GM21381 (cell line): ENCODE measurements at regions not wholly inside any gene's neighbourhood (a gene's known extent, or its start where the extent isn't known, plus 50 kb on each side); places are given as distances from the start of the nearest gene placed in this dataset.

ENCODE experiments used
- ATAC-seq: cut with Tn5 transposase; IDR thresholded peaks from one replicate; pipeline ENCODE4 v1.9.1; 2021; ENCODE audit warnings: mild to moderate bottlenecking, moderate library complexity; ENCODE audit not compliant: unreplicated experiment

- no peak for ATAC-seq
Measured at GRCh38 chr1:57957576-57957975, 533.7 kb upstream of the DAB1 start.

DNA sequence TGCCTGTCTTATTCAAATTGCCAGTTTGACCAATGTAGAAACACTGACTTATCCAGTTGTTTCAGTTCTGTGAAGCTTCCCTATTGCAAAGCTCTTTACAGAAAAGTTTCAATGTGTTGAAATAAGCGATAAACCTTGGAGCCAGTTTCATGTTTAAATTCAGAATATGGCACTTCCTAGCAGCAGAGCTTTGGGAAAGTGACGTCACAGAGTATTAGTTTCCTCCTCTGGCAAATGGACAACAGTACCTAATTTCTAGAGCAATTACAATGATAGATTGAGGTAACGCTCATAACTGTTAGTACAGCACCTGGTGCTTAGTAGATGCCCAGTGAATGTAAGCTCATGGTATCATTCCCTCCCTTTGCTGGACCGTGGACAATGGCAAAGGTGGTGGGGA lies 527.5 kb upstream of the DAB1 start:
- ATAC-seq: no peak

GRCh38 chr1:57949168-57949567 lies 525.3 kb upstream of the DAB1 start:
- no peak for ATAC-seq

- no peak for ATAC-seq
Measured at GRCh38 chr1:57947471-57947870, 523.6 kb upstream of the DAB1 start.

DNA sequence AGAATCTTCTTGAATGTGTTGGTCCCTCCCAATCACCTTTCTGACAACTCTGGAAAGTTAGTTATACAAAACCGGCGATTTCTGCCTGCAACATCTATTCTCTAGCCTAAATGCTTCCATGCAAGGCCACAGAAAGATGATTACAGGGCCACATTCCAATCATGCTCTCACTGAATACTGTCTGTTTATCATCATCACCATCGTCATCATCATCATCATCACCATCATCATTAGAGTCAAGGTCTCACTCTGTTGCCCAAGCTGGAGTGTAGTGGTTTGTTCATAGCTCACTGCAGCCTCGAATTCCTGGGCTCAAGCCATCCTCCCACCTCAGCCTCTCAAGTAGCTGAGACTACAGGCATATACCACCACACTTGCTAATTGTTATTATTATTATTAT lies 521.2 kb upstream of the DAB1 start:
- no peak for ATAC-seq

DNA sequence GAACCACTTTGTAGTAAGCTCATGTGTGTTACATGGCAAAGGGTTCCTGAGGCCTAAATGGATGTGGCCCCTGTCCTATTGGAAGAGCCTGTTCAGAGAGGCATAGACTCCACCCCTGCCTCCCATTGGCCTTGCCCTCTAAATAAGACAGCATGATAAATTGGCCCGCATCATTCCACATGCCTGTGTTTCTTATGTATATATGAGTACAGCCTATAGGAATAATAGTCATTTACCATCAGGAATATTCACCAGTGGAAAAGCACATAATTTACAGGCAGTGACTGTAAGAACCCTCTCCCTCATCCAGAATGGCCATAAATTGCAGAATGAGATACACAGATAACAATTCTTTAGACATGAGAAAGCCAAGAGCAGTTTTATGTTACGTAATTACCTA lies 519.5 kb upstream of the DAB1 start:
- no peak for ATAC-seq

GRCh38 chr1:57934745-57935144 lies 510.9 kb upstream of the DAB1 start:
- no peak for ATAC-seq

DNA sequence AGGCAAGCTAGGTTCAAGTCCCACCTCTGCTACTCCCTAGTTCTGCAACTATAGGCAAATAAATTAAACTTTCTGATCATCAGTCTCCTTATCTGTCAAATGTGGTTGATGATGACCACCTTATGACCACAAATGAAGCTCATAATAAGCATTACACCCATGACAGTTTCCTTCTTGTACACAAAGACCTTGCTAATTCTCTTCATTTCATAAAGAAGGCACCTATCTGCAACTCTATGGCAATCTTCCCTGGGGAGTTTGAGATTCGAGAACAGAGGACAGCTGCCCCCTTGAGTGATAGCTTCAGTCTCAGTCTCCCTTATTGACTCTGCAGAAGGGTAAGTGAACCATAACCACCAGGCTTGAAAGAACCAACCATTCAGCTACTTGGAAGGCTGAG lies 503.1 kb upstream of the DAB1 start:
- ATAC-seq: no peak

DNA sequence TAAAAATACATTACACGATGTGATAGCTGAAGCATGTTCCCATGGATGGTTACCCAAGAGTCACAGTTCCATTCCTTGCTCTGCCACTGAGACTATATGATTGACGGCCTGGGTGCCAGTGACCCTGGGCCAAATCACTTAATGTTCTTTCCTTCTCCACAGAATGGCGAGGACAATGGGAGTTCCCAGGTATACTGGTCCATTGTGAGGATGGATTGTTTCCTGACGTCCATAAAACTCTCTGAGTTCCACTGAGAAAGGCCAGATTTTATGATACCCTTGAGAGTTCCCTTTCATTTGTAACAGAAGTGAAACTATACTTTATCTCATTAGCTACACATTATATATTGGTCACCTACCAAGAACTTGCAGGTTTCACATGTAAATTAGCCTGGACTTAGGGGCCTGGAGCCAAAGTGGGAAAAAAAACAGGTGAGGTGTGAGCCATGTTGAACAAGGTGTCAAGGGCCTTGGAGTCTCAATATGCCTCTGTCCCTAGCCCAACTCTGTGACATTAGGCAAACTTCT lies 502.2 kb upstream of the DAB1 start:
- ATAC-seq: no peak

DNA sequence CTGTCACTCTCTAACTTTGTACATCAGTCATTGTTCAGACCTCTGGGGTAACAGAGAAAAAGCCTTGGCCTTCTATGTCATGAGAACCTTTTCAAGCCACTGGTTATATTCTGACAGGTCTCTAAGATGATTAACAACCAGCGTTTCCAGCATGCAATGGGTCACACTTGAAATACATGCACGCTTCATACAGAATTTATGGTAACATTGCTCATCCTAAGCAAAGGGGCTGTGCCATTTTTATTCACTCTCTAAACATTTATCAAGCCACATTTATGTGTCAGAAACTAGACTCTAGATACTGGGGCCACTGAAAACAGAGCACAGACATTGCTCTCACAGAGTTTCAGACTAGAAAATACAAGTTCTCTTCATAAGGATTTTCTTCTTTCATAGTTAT lies 501.4 kb upstream of the DAB1 start:
- no peak for ATAC-seq

GRCh38 chr1:57922130-57922529 lies 498.3 kb upstream of the DAB1 start:
- ATAC-seq: no peak

GRCh38 chr1:57916041-57916440 lies 492.2 kb upstream of the DAB1 start:
- ATAC-seq: no peak

DNA sequence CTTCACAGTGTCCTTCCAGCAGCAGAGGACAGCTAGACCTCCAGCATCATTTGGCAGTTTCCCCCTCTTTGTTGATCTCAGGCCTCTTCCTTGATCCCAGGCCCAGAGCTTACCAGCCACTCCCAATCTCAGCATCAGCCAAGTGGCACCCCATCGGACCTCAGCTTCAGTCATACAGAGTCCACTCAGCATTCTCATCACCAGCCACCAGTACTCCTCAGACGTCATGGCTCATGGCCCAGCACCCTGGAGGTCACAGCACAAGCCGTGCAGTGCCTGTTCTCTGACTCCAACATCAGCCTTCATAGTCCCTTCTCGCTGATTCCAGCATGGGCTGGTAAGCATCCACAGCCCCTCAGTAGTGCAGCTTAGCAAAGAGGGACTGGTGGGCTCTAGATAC lies 487.6 kb upstream of the DAB1 start:
- no peak for ATAC-seq

- no peak for ATAC-seq
Measured at GRCh38 chr1:57910782-57911181, 486.9 kb upstream of the DAB1 start.

DNA sequence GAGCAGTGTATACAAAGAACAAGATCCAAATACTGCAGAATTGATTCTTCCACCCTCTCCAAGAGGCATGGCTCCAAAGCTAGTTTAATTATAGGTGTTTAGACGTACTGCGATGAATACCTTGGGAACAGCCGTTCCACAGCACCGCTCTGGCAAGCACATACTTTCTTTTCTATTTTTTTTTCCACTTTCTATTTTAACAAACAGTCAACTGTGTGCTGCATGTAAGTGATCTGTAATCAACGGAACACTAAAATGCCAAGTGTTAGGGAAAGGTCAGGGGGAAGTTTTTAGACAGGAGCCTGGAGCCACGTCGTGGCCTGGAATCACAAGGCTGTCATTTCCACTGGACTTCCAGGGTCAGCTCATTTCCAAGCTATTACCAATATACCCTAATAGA lies 486.4 kb upstream of the DAB1 start:
- ATAC-seq: no peak

GRCh38 chr1:57908147-57908890 lies 484.5 kb upstream of the DAB1 start:
- ATAC-seq: no peak

DNA sequence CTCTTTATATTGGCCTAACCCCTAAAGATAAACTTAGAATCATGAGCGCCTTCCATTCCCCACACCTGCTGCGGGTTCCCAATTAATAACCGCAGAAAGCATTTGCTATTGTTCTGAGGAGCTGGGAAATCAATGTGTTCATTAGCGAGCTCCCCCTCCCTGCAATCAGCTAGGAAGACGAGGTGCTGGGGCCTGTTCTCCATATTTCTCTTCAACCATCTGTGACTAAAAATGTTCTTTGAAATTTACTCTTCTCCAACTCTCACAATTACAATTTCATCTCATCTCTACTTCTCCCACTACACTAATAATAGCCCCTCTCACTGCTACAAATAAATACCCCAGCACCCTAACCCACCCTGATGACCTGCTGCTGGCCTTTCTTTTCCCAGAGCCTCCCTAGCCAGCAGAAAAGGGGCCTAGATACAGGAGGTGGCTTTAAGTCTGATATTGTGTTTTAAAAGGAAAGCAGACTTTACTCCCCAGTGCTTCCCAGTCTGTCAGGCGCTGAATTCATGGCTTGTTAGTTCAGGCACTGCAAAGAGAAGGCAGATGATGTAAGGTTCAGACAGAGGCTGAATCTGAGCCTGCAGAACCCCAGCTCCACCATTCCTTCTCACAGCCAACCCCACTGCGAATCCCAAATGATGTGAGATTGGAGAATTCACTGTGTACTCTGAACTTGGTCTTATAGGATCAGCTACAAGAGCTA lies 477.5 kb upstream of the DAB1 start:
- no peak for ATAC-seq

DNA sequence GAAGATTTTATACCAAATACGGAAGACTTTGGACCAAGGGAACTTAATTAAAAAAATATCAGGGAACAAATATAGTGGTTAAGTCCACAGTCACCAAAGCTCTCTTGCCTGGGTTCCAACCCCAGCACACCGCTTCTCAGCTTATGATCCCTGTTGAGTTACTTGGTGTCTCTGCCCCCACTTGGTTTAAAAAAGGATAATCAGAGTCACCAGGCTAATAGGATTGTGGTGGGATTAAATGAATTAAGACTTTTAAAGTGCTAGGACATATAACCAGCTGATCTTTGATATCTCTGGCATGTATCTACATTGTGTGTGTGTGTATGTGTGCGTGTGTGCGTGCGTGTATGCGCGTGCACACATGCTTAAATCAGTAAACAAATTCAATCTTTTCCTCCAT lies 474.7 kb upstream of the DAB1 start:
- ATAC-seq: no peak

DNA sequence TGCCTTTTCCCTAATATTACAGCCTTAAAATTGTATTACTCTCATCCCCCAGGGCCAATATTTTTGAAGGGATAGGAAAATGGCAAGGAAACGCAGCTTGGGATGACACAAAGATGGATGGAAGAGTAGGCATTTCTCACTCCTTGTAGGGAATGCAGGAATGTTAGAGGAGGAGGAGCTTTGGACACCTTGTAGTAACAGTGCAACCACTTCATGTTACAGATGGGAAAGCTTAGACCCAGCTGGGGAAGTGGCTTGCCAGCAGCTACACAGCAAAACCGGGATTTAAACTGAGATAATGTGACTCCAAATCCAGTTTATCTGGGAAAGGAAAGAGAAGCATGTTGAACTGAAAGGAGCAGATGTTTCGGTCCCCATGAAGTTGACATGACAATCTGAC lies 473.7 kb upstream of the DAB1 start:
- ATAC-seq: no peak

DNA sequence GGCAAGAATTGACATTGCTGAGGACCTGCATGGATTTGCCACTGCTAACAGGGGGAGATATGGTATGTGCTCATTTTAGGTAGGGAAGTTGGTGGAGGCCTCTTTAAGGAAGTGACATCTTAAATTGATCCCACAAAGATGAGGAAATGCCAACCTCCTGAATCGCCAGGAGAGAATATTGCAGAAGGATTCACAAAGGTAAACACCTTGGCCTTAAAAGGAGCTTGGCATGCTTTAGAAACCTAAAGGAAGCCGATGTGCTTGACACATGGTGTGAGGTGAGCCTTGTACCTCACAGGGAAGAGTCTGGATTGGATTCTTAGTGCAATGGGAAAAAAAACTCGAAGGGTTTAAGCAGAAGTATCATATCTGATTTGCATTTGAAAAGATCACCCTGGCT lies 470.5 kb upstream of the DAB1 start:
- ATAC-seq: no peak

- ATAC-seq: no peak
Measured at GRCh38 chr1:57889676-57890320, 465.9 kb upstream of the DAB1 start.

DNA sequence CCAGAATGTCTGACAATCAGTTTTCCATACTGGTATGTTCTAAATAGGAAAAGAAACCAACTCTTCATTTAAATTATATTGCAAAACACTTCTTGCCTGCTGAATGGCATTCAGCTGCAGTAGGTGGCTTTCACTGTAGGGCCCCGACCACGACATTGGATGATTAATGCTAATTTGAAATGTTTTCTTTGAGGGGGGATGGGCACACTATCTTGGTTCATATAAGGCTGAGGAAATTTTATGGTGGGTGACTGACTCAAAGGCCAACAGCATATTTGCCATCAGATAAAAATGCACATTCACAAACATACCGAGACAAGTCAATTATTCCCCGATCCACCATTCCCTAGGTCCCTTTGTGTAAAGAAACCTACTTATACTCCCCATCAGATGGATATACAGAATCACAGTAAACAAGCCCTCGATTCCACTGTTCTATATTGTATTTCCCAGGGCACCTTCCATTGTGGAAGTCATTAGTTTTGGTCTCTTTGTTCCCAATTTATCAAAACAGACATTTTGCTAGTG lies 464.2 kb upstream of the DAB1 start:
- ATAC-seq: no peak
